HG02840 (cell line): ENCODE measurements at regions not wholly inside any gene's neighbourhood (a gene's known extent, or its start where the extent isn't known, plus 50 kb on each side); places are given as distances from the start of the nearest gene placed in this dataset.
"Not testable (repeated sequence)": the region's sequence is repeated elsewhere in the genome, so short reads cannot be mapped to it uniquely, and the experiment has no call there.

ENCODE experiments used
- ATAC-seq: cut with Tn5 transposase; IDR thresholded peaks from one replicate; pipeline ENCODE4 v1.9.1; 2021; ENCODE audit warnings: mild to moderate bottlenecking, moderate library complexity, moderate number of reproducible peaks; ENCODE audit not compliant: unreplicated experiment, low FRiP score

GRCh38 chr3:87625876-87626275 is 349.5 kb upstream of the POU1F1 start:
- ATAC-seq: no peak

DNA sequence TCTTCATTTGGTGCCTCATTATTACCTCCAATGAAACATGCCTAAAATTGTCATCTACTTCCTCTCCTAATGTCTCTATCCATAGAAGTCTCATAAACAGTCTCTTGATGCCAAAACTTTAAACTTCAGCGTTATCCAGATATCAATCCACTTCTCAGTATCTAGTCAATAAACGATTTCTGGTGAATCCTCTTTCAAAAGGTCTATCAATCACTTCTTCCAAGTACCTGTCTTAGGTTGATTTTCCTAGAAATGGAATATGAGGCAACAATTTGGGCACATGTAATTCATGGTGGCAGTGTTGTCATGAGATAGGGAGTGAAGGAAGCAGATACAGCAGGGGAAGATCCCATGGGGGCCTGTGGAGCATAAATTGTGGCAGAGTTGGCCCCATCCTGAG is 348.5 kb upstream of the POU1F1 start:
- ATAC-seq: no peak

GRCh38 chr3:87621667-87622066 is 345.3 kb upstream of the POU1F1 start:
- no peak for ATAC-seq

- ATAC-seq: no peak
Measured at GRCh38 chr3:87615506-87615905, 339.1 kb upstream of the POU1F1 start.

DNA sequence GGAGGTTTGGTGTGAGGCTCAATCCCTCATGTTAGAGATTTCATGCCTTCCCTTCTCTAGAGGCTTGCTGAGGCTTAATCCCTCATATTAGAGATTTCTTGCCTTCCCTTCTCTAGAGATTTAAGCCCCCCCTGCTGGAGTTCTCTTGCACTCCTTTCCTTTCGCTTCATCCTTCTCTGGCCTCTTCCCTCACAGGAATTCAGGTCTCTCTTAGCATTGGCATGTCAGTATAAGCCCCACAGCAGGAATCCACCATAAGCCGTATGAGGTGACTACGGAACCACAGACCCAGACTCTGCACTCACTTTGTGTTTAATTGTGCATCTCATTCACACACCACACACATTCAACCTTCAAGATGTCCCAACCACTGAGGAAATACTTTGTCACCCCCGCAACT is 338.6 kb upstream of the POU1F1 start:
- ATAC-seq: no peak

GRCh38 chr3:87607234-87607633 is 330.9 kb upstream of the POU1F1 start:
- ATAC-seq: no peak

- no peak for ATAC-seq
Measured at GRCh38 chr3:87595798-87596197, 319.4 kb upstream of the POU1F1 start.

DNA sequence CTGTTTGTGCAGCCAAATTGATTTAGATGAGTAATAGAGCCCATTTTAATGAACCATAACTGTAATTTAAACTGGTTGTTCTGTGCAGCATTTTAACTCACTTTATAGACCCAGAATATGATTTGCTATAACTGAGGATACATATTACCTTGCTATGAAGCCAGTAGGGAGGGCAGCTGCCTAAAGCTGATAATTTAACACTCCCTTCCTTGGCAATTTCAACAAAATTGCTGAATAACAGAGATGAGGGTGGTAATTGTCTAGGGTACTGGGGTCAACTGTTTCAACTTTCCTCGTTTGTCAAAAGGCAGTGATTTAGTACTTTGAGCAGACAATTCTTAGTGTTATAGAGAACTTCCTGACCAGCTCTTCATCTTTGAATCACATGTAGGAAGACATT is 304.9 kb upstream of the POU1F1 start:
- no peak for ATAC-seq

DNA sequence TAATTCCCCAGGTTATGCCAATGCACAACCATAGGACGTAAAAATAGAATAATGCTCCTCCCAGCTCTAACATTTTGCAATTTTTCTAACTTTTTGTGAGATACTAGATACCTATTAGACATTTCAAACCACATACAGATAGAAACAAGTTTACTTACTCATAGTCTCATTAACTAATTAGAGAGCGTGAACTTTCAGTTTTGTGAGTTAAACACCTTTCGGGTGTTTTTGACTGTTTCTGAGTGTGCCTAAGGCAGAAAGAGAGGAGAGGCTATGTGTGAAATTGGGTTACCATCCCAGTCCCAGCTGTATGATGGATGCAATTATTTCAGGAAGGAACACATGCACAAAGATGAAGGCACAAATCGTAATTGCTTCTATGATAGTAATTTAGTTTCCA is 300.4 kb upstream of the POU1F1 start:
- ATAC-seq: no peak

DNA sequence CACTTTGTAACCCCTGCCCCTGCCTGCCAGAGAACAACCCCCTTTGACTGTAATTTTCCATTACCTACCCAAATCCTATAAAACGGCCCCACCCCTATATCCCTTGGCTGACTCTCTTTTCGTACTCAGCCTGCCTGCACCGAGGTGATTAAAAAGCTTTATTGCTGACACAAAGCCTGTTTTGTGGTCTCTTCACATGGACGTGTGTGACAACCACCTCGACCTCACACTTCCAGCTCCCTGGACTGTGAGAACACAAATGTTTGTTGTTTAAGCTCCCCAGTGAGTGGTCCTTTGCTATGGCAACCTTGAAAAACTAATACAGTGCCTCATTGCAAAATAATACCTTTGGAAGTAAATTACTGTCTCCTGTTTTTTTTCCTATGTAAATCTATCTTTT is 299.2 kb upstream of the POU1F1 start:
- no peak for ATAC-seq

- ATAC-seq: no peak
Measured at GRCh38 chr3:87568331-87568730, 291.9 kb upstream of the POU1F1 start.

DNA sequence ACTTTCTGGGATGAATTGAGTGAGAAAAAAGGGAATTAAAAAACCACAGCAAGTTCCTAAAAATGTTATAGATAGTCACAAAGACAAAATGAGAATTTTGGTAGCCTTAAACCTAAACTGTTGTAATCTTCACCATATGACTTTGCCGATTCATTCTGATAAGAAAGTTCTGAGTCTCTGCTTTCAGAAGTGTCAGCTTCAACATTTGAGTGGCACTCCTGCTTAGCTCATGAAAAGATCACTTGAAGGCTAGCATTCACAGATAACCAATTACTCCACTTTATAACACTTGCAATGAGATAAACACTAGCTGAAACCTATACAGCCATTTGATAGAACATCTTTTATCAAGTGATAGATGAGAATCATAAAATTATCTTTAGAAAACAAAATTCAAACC is 288.1 kb upstream of the POU1F1 start:
- no peak for ATAC-seq

GRCh38 chr3:87563712-87564111 is 287.3 kb upstream of the POU1F1 start:
- no peak for ATAC-seq

DNA sequence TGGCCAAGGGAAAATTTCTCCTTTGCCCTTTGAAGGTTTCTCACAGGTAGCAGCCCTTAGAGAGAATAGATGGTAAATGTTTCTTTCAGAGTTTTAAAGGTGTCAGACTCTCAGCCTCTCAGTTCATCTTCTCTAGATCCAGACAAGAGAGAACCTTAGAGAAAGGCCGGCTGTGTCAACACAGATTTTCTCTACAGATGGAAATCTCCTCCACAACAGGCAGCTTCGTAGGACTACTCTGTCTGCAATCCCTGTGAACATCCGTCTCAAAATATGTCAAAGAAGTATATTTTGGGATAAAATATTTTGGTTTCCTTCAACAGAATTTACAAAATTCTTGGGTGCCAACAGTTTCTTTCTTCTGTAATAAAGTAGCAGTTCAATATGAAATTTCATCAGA is 282.1 kb upstream of the POU1F1 start:
- ATAC-seq: no peak

DNA sequence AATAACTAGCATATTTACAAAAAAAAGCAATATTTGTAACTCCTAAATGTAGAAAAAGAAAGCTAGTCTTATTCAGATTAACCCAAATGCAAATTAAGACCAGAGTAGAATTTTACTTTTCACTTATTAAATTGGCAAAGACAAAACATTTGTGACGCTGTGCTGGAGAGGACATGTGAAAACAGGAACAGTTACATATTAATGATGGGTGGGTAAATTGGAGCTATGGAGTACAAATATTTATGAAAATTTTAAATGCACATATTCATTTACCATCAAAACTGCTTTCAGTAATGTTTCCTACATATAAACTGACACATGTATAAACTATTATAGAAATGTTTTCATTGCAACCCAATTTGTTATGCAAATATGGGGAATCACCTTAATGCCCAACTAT is 278.9 kb upstream of the POU1F1 start:
- ATAC-seq: no peak

- ATAC-seq: no peak
Measured at GRCh38 chr3:87553058-87553457, 276.7 kb upstream of the POU1F1 start.

DNA sequence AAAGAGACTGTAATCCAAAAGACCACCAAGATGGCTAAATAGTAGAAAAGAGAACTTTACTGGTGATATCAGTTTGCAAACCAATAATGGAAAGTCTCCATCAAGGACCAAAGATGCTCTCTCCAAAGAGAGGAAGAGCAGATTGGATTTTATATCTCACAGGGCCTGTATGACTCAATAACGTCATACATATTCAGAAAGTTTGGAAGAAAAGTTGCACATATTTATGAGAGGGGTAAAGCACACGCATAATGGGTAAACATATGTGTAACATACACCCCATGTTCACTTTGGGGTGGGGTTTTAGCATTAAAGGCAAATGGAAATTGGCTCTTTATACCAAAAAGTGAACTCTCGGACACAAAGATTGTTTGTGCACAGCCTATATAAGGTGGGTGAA is 274.5 kb upstream of the POU1F1 start:
- no peak for ATAC-seq

- no peak for ATAC-seq
Measured at GRCh38 chr3:87549208-87549607, 272.8 kb upstream of the POU1F1 start.

- ATAC-seq: no peak
Measured at GRCh38 chr3:87548271-87548670, 271.9 kb upstream of the POU1F1 start.

DNA sequence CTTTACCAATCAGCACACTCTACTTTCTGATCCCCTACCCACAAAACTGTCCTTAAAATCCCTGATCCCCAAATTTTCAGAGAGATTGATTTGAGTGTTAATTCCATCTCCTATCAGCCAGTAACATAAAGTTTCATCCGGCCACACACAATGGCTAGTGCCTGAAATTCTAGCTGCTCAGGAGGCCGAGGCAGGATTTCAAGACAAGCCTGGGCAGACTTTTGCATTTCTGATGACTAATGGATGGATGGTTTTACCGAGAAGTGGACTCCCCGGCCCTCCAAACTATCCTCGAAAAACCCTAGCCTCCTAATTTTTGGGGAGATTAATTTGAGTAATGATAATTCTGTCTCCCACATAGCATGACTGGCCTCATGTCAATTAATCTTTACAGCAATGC is 269.8 kb upstream of the POU1F1 start:
- ATAC-seq: no peak

- ATAC-seq: not testable (repeated sequence)
Measured at GRCh38 chr3:87543408-87543807, 267.0 kb upstream of the POU1F1 start.

- no peak for ATAC-seq
Measured at GRCh38 chr3:87541723-87542122, 265.3 kb upstream of the POU1F1 start.

DNA sequence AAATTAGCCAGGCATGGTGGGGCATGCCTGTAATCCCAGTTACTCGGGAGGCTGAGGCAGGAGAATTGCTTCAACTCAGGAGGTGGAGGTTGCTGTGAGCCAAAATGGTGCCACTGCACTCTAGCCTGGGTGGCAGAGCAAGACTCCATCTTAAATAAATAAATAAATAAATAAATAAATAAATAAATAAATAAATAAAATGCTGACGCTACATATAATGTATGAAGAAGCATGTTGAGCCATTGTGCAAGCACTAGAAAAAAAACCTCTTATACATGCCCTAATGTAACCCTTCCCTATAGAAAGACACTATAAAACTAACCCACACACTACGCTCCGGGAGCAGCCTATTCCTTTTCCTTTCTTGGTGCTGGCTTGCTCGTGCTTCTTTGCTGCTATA is 262.3 kb upstream of the POU1F1 start:
- ATAC-seq: not testable (repeated sequence)

DNA sequence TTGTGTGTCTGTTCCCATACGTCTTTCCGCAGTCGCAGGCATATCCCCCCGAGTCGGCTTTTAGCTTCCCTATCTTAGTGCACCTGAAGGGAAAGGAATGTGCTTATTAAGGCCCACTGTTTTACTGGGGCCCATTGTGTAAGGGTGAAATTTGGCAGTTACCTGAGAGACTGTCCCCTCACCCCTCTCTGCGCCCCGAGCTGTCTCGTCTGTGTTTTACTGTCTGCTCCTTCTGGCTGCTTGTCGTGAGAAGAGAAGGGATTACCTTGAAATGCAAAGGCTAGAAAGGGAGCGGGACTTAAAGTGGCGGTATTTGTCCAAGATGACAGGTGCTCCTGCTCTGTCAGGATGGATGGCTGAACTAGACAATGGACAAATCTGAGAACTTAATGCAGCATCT is 233.0 kb upstream of the POU1F1 start:
- no peak for ATAC-seq
